Inflammatory macrophage (primary cell): ENCODE measurements at regions not wholly inside any gene's neighbourhood (a gene's known extent, or its start where the extent isn't known, plus 50 kb on each side); places are given as distances from the start of the nearest gene placed in this dataset.
"Not testable (repeated sequence)": the region's sequence is repeated elsewhere in the genome, so short reads cannot be mapped to it uniquely, and the experiment has no call there.

ENCODE experiments used
- DNase-seq, 2 donors: peaks; one replicate each; pipeline ENCODE4 v3.0.0-alpha.2; 2020 to 2022

DNA sequence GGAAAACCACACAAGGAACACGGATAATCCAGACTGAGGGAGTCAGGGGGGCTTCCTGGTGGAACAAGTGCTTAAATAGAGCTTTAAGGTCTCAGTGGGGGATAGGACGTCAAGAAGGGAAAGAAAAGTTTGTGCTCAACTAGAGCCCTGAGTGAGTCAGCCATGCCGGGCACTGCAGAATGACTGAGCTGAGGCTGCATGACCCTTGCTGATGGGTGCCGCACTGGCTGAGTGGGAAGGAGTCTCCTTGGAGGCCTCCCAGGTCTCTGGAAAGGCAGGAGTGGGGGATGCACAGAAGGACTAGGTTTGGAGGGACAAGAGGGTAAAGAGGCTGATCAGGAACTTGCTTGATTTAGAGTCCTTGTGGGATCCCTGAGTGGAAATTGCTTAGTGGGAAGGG is 150.3 kb downstream of the RPLP1 start:
- no peak for DNase-seq

DNA sequence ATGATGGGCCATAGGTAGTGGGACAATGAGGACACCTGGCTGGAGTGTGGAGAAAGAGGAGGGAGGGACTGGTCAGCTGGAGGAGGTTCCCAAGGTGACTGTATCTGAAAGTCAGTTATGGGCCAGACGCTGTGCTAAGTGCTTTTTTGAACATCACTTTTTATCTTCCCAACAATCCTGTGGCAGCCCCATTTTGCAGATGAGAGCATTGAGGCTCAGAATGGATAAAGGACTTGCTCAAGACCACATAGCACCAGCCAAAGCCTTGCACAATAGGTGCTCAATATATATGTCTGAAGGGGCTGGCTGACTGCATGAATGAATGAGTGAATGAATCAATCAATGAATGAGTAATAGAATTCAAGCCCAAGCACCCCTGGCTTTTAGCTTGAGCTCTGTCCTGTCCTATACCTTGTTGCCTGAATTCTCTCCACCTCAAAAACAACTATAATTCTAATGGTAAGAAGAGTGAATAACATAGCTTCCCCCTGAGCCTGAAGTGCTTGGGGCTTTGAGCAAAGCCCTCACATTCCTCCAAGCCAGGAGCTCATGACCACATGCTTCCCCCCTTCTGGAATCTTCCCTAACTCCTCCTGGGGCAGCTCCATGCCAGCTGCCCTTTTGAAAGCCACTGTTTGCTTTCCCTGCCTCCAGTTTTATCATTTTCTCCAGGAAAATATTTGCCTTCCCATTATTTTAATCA is 150.9 kb downstream of the RPLP1 start:
- DNase-seq, result no peak

DNA sequence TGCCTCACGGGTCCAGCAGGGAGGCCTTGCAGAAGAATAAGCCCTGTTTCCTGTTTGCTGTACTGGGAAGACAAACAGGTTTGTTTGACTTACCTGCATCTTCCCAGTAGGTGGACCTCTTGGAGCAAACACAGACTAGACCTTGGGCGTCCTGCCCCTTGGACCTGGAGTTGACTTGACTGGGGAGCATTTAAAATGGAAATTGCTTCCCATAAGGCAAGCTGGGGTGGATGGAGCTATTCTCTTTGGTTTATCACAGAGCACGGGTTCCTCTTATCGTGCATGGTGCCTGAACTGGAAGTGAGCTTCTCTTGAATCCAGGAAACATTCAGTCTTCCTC is 151.4 kb downstream of the RPLP1 start:
- DNase-seq, result peak; percentile 38 to 45

DNA sequence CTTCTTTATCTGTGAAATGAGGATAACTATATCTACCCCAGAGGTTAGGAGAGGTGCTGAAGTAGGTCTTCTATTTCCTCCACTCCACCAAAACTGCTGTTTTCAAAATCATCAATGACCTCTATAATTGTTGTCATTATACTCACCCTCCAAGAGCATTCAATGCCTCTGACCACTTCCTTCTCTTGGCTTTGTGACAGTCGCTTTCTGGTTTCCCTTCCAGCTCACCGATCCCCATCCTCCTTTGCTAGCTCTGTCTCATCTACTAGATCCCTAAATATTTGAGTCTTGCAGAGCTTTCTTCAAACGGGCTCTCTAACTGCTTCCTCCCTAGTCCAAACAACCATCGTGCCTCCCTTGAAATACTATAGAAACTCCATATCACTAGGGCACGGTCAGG is 153.5 kb downstream of the RPLP1 start:
- DNase-seq, result peak; percentile 19 to 20

DNA sequence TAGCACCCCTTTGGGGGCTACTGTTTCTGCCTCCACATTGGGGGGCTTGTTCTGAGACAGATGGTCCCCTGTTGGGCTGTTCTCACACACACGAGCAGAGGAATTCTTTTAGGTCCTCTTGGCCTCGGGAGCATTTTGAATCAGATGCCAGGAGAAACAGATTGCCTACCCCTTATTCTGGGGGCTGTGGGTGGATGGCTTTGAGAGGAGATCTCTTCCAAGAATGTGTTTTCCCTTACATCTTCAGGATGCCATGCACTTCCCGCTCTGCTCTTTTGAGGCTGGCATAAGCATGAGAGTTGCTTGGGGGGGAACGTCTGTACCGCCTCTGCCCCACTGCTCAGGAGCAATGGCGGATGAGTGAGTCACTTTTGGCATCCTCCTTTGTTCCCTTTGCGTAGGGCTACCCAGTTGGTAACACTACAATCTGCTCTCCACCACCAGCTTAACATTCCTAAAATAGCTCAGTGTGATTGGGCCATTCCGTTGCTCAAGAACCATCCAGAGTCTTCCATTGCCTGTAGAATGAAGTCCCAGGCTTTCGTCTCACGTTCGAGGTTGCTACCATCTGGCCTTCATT is 154.4 kb downstream of the RPLP1 start:
- DNase-seq, result peak; percentile 57 to 63

DNA sequence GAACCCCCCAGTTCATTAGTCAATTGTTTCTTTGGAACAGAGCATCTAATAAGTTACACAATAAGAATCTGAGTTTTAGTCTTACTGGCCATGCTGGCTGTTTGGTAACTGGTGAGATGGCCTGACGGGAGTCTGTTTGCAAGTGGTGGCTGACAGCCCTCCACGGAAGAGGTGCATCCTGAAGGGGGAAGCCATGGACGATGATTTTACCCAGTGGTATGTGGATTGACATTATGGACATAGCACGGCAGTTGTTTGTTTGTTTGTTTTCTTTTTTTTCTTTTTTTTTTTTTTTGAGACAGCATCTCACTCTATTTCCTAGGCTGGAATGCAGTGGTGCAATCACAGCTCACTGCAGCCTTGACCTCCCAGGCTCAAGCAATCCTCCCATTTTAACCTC is 156.0 kb downstream of the RPLP1 start:
- DNase-seq, result no peak

DNA sequence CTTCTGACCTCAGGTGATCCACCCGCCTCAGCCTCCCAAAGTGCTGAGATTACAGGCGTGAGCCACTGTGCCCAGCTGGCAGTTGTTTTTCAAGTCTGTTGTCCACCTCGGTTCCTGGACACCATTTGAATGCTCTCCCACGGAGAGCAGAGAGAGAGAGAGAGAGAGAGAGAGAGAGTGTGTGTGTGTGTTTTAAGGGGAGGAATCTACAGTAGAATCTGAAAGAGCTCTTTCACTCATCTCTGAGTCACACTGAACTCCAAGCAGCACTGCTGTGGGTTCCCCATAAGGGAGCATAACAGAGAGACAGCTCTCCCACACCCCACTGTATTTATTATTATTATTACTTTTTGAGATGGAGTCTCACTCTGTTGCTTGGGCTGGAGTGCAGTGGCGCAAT is 156.6 kb downstream of the RPLP1 start:
- DNase-seq, result peak; percentile 56 to 63

DNA sequence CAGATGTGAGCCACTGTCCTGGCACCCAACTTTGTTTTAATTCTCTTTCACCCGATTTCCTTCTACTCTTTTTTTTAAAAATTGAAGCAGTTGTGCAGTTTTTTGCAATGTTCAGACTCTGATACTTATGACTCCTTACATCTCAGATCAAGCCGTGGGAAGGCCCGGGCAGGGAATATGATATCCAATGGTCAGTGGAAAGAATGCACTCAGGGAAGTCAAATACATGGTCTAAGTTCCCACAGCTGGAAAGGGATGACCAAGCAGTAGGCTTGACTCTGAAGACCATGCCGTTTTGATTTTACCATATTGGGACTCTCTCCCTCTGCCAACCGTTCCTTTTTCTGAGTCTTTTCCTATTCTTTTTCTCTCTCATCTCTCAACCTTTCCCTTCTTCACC is 157.2 kb downstream of the RPLP1 start:
- DNase-seq, result no peak

DNA sequence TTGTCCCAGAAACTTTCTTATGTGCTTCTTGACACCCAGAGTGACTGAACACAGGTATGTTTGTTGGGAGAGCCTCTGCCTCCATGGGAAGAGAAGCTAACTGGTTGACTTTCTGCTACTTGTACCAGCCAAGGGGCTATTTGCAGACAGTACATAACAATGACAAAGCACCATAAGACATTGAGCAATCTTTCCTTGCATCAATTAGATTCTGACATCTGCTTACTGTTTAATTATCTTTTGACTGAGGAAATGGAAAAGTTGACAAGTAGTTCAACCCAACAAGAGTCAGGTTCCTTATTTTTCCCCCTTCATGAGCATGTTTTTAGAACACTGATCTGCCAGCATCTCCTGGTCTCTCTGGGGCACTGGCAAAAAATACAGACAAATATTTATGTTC is 157.7 kb downstream of the RPLP1 start:
- peak; percentile 51 to 87 for DNase-seq

DNA sequence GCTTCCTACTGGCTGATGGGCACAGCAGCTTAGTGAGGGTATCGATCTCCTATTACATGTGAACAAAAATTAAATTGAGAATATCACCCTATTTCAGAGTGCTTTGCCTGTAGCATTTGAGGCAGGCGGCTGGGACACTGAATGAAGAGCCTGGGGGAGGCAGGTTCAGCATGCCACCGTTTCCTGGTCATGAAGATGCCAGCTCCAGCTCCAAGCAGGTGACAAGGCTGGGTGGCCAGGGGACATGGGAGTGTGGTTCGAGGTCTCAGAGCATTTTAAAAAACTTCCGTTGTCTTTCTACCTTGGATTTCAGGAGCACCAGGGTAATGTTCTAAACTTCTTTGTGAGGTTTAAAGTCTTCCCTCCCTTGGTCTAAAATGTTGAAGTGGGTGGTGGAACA is 158.2 kb downstream of the RPLP1 start:
- DNase-seq, result no peak

DNA sequence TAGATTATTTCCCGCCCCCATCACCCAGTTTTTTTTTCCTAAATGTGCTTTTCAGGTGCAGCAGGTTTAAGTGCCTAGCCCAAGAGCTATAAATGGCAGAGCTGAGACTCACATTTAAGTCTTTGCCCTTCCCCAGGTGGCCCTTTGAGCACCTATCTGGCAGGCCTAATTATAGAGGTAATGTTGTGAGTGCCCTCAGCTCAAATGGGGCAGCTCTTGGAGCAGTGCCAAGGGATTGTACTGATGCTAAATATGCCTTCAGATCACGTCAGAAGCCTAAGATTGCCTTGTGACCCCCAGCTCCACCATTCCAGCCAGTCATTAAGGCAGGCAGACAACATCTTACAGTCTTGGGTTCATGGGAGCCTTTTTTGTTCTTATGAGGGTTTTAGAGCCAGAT is 159.5 kb downstream of the RPLP1 start:
- no peak for DNase-seq

DNA sequence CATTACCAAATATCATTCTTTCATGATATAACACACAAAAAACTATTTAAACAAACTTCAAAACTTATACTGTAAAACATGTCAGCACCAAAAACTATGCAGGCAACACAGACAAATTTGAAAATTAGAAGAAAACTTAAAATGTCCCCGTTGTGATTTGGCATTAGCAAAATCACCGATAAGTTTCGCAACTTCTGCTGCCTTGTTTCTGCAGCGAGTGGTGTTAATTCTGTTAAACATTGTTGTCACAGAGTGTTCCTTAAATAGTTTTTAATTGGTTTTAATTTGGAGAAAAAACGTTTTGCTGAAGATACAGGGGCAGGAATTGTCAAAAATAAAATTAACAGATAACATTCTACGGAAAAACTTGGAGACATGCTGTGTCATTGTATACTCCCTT is 160.6 kb downstream of the RPLP1 start:
- DNase-seq, result no peak

DNA sequence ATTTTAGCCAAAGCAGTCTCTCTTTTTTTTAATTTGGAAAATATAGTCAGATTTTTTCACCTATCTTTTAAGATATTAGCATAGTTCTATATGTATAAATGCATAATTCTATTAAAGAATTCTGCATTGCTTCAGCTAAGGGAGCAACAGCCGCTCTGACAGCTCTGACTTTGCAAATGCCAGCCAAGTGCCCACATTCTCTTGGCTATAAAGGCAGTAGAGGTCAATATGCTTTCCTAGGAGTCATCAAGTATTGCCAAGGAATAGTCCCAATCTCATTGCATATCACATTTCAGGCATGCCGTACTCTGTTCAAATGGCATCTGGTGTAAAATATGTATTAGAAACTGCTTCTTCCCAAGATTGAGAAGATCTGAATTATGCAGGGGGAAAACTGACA is 161.4 kb downstream of the RPLP1 start:
- DNase-seq, result no peak

DNA sequence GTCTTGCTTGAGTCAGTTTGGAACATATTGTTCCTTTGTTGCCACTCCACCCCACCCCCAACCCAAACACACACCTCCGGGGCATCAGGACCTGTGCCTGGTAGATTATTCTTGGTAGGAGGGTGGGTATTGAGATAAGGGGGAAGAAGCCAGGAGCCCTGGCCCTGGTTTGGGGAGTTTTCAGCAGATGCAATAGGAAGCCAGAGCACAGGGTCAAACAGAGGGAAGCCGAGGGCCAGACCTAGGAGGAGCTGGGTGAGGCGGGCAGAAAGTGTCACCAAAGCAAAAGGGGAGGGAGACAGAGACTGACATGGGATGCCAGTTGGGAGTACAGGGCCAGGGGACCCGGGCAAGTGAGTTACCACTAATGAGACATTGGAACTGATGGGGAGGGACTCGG is 163.1 kb downstream of the RPLP1 start:
- no peak for DNase-seq

DNA sequence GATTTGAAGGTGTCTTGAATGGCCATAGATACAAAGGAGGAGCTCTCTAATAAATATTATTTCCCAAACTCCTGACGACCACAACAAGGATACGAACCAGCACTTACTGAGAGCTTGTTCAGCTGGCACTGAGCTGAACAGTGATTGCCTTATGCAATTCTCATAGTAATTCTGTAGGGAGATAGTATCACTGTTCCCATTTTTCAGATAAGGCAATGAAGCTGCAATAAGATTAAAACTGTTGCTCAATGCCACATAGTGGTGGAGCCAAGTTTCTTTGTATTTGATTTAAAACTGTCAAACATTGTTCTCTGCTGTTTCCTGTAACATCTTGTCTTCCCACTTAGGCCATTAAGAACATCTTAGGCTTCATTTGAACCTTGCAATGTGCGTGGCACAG is 163.9 kb downstream of the RPLP1 start:
- no peak for DNase-seq

DNA sequence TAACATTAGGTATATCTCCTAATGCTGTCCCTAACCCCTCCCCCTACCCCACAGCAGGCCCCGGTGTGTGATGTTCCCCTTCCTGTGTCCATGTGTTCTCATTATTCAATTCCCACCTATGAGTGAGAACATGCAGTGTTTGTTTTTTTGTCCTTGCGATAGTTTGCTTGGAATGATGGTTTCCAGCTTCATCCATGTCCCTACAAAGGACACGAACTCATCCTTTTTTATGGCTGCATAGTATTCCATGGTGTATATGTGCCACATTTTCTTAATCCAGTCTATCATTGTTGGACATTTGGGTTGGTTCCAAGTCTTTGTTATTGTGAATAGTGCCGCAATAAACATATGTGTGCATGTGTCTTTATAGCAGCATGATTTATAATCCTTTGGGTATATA is 164.5 kb downstream of the RPLP1 start:
- not testable (repeated sequence) for DNase-seq

DNA sequence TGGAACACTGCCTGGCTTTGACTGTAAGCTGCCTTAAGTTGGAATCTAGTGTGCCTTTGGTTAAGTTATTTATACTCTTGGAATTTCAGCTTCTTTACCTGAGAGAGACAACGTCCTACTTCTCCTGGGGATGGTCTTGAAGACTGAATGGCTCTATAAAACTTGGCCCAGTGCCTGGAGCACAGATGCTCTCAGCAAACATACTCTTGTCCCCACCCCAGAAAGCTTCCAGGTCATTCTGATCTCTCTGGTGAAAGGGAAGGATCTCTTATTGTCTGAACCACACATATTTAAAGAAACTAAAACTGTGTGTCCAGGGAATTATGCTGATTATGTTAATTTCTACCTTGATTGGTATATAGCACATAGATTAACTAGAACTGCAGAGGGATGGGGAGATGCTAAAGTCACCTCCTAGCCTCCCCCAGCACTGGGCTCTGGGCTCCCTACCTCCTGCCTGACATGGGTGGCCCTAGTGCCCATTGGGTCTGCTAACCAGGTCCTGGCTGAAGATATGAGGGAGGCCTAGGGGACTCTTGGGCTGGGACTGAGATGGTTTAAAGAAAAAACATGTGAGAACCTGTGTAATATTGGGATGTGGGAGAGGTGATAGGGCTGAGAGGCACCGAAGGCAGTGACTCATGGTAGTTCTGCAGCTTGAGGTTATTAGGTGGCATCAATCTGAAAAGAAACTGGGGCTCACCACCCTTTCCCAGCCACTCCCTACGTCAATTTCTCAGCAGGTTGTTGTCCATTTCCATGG is 171.0 kb downstream of the RPLP1 start:
- no peak for DNase-seq

DNA sequence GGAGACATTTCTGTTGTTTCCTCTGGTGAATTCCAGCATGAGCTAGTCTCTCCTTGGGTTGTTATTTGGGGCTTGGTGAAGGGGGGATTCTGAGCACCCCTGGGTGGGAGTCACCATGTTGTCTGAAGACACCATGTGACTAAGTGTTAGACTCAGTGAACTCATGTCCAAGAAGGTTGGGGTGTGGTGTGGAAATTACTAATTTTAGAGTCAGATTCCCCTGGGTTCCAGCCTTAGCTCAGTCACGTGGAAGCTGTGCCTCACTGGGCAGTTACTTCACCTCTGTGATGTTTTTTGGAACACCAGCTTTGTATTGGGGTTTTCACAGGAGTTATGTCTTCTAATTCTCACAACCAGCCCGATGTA is 171.5 kb downstream of the RPLP1 start:
- DNase-seq, result no peak

DNA sequence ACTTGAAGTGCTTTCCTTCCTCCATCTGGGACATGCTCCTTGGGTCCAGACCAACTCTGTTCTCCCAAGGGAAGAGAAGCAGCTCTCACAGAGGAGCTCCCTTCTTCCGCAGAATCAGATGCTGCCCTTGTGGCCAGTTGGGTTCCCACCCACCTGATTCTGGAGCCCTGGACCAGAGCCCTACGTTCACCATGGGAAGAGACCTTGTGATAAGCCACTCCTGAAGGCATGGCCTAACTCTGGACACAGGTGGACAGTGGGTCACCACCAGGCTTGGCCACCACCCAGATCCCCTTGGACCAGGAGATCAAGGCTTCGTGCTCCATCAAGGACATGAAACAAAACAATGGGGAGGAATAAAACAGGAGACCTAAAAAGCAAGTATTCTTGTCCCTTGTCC is 172.2 kb downstream of the RPLP1 start:
- DNase-seq, result no peak

DNA sequence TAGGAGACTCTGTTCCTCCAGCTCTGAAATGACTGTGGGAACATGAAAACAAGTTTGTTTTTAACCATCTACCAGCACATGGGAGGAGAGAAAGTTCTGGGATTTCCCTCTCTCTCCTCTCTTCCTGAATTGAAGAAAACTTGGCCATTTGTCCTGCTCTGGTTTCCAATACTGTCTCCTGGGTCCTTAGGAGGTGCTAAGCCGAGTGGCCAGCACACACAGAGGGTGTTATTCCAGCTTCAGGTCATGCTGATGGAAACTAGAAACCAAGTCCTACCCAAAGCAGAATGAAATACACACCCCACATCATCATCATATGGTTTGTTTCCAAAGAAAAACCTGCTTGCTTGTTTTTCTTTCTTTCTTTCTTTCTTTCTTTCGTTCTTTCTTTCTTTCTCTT is 172.7 kb downstream of the RPLP1 start:
- no peak for DNase-seq

DNA sequence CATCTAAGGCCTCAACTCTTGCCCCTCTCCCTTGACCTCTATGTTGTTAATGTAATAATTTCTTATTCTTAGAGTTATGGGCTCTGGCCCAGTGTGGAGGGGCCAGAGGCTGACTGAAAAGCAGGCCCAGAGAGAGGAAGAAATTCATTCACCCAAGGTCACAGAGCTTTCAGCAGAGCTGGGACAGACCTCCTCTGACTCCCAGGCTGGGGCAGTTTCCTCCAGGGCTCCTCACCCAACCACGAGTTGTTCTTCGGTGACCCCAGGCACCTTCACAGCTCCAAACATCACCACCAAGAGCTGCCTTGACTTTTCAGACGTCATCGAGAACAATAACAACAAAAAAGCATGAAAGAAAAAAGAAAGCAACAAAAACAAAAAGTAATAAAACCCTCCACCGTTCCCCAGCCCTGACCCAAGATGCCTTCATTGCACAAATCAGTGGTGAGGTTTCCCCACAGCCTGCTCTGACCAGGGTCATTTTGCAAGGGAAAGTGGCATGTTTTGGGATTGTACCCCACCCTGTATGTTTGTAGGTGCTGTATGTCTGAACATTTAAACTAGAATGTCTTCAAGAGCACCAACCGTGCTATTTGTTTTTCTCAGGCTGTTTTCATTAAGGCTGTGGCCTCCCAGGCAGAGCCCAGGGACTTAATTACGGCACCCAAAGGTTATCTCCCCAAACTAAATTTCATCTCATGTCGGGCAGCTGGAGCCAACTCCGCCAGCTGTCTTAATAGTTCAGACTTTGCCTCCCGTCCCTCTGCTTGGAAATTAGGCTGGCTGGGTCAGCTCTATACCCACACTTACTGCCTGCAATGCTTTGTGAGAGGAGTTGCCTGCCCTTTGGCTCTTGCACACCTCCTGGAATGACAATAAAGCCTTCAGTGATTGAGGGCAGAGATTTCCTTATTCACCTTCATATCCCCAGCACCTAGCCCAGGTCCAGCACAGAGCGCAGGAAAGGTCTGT is 173.8 kb downstream of the RPLP1 start:
- DNase-seq, result peak; percentile 28 to 53

DNA sequence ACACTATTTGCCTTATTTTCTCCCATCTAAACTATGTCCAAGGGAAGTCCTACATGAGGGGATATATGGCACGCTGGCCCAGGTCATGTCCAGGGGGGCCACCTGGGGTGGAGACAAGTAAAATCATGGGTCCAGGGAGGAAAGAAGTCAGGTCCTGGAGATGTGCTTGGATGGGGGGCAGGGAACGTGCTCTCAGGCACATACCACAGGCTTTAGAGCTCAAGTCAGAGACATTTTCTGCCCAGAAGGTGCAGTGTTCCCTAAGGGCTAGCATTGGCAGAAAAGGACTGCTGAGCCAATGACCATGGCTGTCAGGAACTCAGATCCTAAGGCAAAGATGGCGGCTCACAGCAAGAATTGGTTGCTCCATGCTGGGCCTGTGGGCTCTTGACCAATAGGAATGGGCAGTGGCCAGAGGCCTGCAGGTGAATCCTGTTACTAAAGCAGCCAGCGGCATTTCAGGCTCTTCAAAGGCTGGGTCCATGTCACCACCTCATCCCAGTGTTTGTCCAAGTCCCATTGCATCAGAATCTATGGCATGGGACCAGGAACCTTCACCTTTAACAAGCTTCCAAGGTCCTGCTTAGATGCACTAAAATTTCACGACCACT is 175.0 kb downstream of the RPLP1 start:
- DNase-seq, result no peak
